ENCODE measurements at regions not wholly inside any gene's neighbourhood (a gene's known extent, or its start where the extent isn't known, plus 50 kb on each side); places are given as distances from the start of the nearest gene placed in this dataset.

- TF ChIP-seq GATA3 (IDR thresholded peaks at IDR 0.05; ENCODE audit: low read depth, low read length), result no peak
- TF ChIP-seq GATA2 (IDR thresholded peaks at IDR 0.05; ENCODE audit: low read depth, low read length), result no peak
Measured at GRCh38 chr22:47884775-47885174, 1122.3 kb downstream of the TBC1D22A start.

- TF ChIP-seq GATA2 (IDR thresholded peaks at IDR 0.05; ENCODE audit: low read depth, low read length) (no peak), GATA3 (IDR thresholded peaks at IDR 0.05; ENCODE audit: low read depth, low read length) (no peak)
Measured at GRCh38 chr22:47884200-47884599, 1121.8 kb downstream of the TBC1D22A start.

- TF ChIP-seq GATA3 (IDR thresholded peaks at IDR 0.05; ENCODE audit: low read depth, low read length), result no peak
- TF ChIP-seq GATA2 (IDR thresholded peaks at IDR 0.05; ENCODE audit: low read depth, low read length), result no peak
Measured at GRCh38 chr22:47883757-47884156, 1121.3 kb downstream of the TBC1D22A start.

GRCh38 chr22:47879346-47879745 lies 1116.9 kb downstream of the TBC1D22A start:
- TF ChIP-seq GATA3 (IDR thresholded peaks at IDR 0.05; ENCODE audit: low read depth, low read length), result no peak
- TF ChIP-seq GATA2 (IDR thresholded peaks at IDR 0.05; ENCODE audit: low read depth, low read length), result no peak

- TF ChIP-seq GATA3 (IDR thresholded peaks at IDR 0.05; ENCODE audit: low read depth, low read length), result no peak
- TF ChIP-seq GATA2 (IDR thresholded peaks at IDR 0.05; ENCODE audit: low read depth, low read length), result no peak
Measured at GRCh38 chr22:47878460-47878859, 1116.0 kb downstream of the TBC1D22A start.

GRCh38 chr22:47872761-47873535 lies 1110.5 kb downstream of the TBC1D22A start:
- TF ChIP-seq GATA2 (IDR thresholded peaks at IDR 0.05; ENCODE audit: low read depth, low read length), result no peak
- no peak for TF ChIP-seq GATA3 (IDR thresholded peaks at IDR 0.05; ENCODE audit: low read depth, low read length)

- TF ChIP-seq GATA3 (IDR thresholded peaks at IDR 0.05; ENCODE audit: low read depth, low read length), result no peak
- no peak for TF ChIP-seq GATA2 (IDR thresholded peaks at IDR 0.05; ENCODE audit: low read depth, low read length)
Measured at GRCh38 chr22:47865626-47866025, 1103.2 kb downstream of the TBC1D22A start.

GRCh38 chr22:47862394-47862793 lies 1099.9 kb downstream of the TBC1D22A start:
- TF ChIP-seq GATA3 (IDR thresholded peaks at IDR 0.05; ENCODE audit: low read depth, low read length) (no peak), GATA2 (IDR thresholded peaks at IDR 0.05; ENCODE audit: low read depth, low read length) (no peak)

- no peak for TF ChIP-seq GATA2 (IDR thresholded peaks at IDR 0.05; ENCODE audit: low read depth, low read length)
- TF ChIP-seq GATA3 (IDR thresholded peaks at IDR 0.05; ENCODE audit: low read depth, low read length), result no peak
Measured at GRCh38 chr22:47859881-47860525, 1097.6 kb downstream of the TBC1D22A start.

- TF ChIP-seq GATA2 (IDR thresholded peaks at IDR 0.05; ENCODE audit: low read depth, low read length), result no peak
- TF ChIP-seq GATA3 (IDR thresholded peaks at IDR 0.05; ENCODE audit: low read depth, low read length), result no peak
Measured at GRCh38 chr22:47858773-47859306, 1096.4 kb downstream of the TBC1D22A start.

GRCh38 chr22:47854680-47855079 lies 1092.2 kb downstream of the TBC1D22A start:
- TF ChIP-seq GATA2 (IDR thresholded peaks at IDR 0.05; ENCODE audit: low read depth, low read length), result no peak
- no peak for TF ChIP-seq GATA3 (IDR thresholded peaks at IDR 0.05; ENCODE audit: low read depth, low read length)

GRCh38 chr22:47854251-47854650 lies 1091.8 kb downstream of the TBC1D22A start:
- TF ChIP-seq GATA2 (IDR thresholded peaks at IDR 0.05; ENCODE audit: low read depth, low read length) (no peak), GATA3 (IDR thresholded peaks at IDR 0.05; ENCODE audit: low read depth, low read length) (no peak)

- TF ChIP-seq GATA3 (IDR thresholded peaks at IDR 0.05; ENCODE audit: low read depth, low read length) (no peak), GATA2 (IDR thresholded peaks at IDR 0.05; ENCODE audit: low read depth, low read length) (no peak)
Measured at GRCh38 chr22:47853750-47854149, 1091.3 kb downstream of the TBC1D22A start.

- no peak for TF ChIP-seq GATA2 (IDR thresholded peaks at IDR 0.05; ENCODE audit: low read depth, low read length)
- TF ChIP-seq GATA3 (IDR thresholded peaks at IDR 0.05; ENCODE audit: low read depth, low read length), result no peak
Measured at GRCh38 chr22:47851586-47851985, 1089.1 kb downstream of the TBC1D22A start.

- TF ChIP-seq GATA2 (IDR thresholded peaks at IDR 0.05; ENCODE audit: low read depth, low read length) (no peak), GATA3 (IDR thresholded peaks at IDR 0.05; ENCODE audit: low read depth, low read length) (no peak)
Measured at GRCh38 chr22:47850644-47851151, 1088.2 kb downstream of the TBC1D22A start.
